SKM-1 (cell line): ENCODE measurements at regions not wholly inside any gene's neighbourhood (a gene's known extent, or its start where the extent isn't known, plus 50 kb on each side); places are given as distances from the start of the nearest gene placed in this dataset.
"Not testable (repeated sequence)": the region's sequence is repeated elsewhere in the genome, so short reads cannot be mapped to it uniquely, and the experiment has no call there.

Source experiments
- DNase-seq: peaks from one replicate; lab custom pipeline; 2025; ENCODE audit not compliant: unreplicated experiment; lab: John Stamatoyannopoulos, UW

DNA sequence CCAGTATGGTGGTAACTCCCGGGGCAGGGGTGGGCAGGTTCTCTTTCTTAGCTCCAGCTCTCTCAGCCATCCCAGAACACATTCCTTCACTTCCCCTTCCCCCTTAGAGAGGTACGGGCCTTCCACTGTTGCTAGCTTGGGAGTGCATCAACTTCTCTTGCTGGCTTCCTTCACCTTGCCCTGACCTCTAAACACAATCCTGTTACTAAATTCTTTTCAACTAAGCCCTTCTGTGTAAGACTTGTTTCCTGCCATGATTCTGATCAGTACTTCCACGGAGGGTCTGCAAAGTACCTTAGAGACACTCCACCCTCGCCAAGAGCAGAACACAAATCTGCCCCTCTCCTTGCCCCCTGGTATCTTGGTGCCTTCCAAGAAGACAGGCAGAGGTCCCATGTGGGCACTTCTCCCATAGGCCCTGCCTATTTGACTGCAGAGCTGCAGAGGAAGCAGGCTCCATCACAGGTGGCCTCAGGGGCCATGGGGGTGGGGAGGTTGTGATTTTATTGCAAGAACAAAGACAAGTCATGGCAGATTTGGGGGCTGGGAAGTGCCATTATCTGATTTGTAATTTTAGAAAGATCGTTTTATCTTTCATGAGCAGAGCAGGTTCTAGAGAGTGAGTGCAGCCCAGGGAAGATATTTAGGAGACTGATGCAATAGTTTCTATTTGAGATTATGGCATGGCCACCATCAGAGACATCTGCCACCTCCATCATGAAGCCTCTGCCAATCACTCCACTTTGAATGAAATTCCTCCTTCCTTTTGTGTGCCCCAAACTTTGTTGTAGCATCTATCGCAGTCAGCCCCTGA, 182.5 kb upstream of the JUN start:
- peak; percentile 20 for DNase-seq

DNA sequence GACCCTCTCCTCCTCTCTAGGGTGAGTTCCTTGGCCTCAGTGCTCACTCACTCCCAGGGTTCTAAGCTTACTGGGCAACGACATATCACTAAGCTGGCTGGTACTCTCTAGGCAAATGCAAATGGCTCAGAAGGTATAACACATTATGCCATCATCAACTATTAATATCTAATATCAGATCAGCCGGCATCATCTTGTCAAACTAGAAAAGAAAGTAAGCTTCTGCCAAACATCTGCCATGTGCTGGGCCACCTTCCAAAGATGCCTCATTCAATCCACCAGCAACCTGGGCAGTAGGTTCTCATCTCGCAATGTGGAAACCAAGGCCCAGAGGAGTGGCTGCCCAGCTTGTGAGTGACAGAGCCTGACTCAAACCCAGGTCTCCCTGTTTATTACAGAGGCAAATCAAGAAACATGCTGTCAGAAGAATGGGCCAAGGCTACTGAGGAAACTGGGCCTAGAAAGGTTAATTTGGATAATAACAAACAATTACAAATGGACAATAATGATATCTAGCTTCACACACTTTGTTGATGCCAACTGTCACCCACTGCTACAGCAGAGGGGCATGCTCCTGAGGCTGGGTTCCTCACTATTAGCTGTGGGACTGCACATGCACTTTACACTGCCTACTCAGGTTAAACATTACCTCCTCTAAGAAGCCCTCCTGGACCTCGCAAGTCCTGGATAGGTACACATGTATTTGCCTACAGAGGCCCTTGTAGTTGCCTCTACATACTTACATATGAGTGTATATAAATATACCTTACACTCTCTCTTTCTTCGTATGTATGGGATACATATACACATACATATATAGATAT, 183.3 kb upstream of the JUN start:
- DNase-seq: no peak

DNA sequence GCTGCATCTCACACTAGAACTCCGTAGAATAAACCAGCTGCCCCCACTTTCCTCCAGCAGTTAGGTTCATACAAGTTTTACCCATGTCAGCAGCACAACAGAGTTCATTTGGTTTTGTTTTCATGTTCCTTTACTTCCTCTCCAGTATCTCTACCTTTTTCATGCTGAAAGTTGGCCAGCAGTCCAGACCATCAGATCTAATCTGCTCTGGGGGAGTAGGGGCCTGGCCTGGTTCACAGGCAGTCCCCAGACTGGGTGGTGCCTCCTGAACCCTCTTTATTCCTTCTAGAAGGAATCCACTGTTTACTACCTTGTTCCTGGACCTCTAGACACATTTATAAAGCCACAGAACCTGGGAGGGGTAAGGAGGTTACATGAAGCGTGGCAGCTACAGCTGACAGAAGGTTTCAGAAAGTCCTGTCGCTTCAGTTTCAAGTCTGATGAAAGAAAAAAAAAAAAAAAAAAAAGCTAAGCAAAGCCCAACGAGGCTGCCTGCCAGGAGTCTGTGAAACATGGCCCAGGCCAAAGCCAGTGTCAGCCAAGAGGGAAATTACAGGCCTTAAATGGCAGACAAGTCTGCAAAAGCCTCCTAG, 184.6 kb upstream of the JUN start:
- no peak for DNase-seq

DNA sequence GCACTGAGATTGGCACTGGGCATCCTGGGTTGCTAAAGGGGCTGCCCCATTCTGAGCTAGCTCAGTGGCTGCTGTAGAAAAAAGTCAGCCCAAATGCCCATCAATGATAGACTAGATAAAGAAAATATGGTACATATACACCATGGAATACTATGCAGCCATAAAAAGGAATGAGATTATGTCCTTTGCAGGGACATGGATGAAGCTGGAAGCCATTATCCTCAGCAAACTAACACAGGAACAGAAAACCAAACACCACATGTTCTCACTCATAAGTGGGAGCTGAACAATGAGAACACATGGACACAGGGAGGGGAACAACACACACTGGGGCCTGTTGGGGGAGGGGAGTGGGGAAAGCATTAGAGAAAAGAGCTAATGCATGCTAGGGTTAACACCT, 185.3 kb upstream of the JUN start:
- DNase-seq: not testable (repeated sequence)

DNA sequence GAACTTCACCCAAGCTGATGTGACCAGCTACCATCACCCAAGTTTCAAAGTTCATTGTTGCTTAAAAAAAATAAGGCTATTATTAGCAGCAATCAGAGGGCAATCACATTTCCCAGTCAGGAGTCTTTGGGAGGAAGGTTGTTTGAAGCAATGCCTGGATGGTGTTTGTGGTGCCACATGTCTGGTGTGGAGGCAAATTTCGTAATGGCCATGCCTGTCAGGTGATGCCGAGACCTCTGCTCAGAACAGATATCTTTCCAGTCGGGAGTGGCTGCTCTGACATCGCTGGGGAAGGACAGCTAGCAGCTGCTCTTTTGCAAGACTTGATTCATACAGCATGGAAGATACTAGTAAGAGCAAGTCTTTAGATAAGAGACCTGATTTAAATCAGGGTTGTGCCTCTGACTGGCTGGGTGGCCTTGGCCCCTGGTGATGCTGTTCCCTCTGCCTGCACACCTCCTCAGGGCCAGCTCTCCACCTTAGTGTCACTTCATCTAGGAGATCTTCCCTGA, 187.8 kb upstream of the JUN start:
- no peak for DNase-seq

DNA sequence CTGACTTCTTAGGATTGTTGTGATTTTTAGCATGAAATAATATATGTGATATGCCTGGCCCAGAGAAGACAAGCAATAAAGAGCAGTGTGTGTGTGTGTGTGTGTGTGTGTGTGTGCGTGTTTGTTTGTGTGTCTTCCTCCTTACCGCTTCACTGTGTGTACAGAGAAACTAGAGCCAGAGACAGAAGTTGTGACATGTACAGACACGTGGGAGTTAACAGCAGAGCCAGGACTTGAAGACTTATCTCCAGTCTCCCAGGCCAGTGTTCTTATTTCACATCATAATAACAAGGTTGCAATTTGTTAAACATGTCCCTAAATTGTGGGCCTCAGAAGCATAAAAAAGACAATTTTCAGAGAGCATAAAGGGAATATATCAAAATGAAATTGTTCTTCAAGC, 192.0 kb upstream of the JUN start:
- DNase-seq: no peak

DNA sequence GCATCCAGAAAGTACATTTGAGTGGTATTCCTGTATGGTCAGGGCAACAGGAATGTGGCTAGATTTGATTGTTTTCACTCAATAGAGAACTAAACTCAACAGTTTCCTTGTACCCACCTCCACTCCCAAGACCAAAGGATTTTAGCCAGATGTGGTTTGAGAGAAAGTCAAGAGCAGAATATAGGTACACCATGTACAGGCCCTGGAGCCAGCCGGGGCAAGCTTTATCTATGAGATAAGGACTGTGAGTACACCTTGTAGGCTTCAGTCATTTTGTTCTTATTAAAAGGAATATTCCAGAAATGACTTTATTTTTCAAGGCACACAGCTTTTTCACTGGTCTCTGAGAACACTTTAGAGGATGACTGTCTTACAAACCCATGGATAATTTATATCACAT, 192.4 kb upstream of the JUN start:
- no peak for DNase-seq

DNA sequence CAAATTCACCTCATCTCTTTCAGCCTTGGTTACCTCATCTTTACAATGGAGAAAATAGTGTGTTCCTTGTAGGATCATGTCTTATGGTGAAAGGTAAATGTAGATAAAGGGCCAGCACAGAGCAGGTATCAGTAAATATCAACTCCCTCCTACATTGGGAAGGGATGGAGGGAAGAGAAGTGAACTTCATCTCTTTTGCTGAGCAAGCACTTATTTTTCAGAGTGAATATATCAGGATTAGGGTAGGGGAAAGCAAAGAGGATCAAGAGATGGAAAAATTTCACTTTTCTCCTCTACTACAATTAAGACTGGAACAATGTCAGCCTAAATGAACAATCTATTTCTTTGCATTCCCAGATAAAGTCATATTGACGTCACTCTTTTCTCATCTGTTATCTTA, 193.8 kb upstream of the JUN start:
- DNase-seq: no peak

DNA sequence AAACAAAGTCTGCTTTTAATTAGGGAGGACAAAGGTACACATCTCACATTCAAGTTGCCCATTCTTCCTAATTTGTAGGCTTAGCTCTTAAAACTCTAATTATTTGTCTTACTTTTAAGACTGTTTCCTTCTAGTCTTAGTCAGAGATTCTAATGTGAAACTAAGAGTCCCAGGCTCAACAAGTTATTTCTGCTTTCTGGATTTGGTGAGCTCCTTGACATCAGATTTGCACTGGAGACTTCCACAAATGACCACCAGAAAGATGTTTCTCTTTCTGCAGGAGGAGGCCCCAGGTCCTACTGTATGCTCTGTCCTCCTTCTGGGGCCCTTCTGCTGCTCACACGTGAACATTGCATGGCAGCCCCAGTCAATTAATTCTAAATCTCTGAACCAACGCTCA, 194.2 kb upstream of the JUN start:
- no peak for DNase-seq

DNA sequence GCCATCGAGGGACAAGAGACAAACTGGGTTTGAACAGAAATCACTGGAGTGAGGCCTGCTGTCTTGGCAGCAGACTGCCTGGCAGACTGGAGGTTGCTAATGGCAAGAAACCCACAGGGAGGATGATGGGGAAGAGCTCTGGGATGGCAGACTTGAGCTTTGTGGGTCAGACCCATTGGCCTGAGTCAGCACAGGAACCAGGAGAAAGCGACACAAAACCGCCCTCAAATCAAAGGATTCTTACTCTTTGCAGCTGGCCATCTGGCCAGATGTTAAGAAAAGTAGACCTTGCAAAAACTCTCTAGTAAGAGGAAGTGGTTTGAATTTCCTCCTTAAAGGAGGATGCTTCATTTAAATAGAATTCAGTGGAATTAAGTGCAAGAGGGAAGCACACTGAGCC, 195.2 kb upstream of the JUN start:
- DNase-seq: peak; percentile 42

DNA sequence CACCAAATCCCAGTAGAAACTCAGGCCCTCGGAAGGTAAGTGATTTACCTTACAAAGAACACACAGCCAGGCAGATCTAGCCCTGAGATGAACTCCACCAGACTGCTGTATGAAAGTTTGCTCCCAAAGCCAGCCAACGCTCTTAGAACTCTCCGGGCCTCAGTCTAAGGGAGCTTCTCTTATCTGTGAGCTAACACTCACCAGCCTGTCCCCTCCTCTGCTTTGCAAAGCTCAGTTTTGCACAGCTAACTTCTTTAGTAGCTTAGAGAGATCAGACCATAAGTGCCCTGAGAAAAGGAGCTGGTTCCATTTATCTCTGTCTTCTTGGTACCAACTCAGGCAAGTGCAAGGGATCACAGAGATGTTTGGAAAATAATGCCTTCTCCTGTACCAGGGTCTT, 195.8 kb upstream of the JUN start:
- no peak for DNase-seq

DNA sequence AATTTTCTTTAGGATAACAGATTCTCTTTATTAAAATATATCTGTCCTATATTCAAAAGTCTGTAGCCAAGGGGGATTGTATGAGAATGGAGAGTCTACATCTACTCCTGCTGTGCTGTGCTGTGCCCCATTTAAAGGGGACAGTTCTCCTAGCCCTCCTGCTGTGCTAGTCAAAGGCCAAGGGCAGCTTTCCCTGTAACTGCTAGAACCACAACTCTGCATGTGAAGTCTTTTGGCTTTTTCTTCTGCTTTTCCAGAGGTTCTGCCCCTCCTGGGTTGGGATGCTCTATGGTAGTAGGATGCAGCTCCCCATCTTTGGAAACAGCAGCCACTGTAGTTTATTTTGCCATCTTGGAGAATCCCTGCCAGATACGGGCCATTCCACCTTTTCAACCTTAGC, 197.5 kb upstream of the JUN start:
- DNase-seq: no peak

DNA sequence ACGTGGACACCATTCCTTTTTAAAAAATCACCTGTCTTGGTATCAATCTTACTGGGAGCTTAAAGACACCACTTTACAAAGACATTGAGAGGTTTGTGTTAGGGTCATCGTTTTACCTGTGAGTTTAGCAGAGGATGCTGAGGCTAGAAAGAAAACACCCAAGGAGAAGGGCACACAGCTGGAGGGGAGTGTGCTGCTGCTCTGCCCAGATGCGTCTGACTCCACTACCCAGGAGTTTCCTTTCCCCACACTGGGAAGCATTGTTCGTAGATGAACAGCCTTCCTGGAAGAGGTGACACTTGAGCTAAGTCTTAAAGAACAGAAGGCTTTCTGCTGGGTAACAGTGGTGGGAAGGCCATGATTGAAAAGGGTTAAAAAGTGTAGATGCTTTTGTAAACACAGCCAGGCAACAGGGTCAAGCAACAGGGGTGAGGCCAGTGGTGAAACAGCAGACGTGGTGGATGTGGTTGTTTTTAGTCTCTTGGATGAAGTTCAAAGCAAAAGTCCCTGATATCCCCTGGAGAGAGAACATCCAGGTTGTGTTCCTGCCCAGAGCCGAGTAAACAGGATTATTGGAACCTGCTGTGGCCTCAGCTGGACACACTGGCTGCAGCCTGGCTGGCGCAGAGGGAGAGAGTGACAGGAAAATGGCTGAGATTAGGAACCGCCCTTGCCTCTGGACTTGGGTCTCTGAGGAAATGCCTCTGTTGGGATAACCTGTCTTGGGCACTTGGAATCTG, 198.6 kb upstream of the JUN start:
- DNase-seq: no peak

DNA sequence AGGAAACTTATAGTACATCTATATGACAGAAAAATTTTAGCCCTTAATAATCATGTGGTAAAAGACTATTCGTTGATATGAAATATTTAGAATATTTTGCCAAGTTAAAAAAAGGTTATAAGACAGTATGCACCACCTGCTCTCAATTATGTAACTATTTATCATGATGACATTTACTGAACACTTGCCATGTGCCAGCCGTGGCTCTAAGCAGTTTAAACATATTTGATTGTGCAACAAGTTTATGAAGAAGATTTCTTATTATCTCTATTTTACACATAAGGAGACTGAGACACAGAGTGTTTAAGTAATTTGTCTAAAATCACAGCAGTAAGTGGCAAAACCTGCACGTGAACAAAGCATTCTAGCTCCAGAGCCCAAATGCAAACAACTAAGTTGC, 199.3 kb upstream of the JUN start:
- DNase-seq: no peak

DNA sequence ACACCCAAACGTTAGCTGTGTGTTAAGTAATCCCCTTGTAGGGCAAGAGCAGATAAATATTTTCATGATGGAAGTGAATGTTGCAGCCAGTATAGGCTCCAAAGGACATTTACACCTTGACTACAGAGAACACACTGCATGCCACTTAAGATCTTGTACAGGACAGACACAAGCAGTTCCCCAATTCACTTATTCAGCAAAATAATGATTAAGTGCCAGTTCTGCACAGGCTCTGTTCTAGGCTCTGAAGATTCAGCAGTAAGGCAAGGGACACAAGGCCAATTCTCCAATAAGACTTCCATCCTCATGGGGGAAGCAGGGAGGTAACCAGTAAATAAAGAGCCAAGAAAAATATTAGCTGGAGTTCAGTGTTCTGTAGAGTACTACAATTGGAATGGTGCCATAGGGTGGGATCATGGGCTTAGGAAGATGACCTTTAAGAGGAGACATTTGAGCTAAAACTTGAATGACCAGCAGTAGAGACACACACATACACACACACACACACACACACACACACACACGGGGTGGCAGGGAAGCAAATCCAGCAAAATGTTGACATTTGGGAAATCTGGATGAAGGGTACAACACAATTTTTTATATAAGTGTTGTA, 199.9 kb upstream of the JUN start:
- DNase-seq: no peak

DNA sequence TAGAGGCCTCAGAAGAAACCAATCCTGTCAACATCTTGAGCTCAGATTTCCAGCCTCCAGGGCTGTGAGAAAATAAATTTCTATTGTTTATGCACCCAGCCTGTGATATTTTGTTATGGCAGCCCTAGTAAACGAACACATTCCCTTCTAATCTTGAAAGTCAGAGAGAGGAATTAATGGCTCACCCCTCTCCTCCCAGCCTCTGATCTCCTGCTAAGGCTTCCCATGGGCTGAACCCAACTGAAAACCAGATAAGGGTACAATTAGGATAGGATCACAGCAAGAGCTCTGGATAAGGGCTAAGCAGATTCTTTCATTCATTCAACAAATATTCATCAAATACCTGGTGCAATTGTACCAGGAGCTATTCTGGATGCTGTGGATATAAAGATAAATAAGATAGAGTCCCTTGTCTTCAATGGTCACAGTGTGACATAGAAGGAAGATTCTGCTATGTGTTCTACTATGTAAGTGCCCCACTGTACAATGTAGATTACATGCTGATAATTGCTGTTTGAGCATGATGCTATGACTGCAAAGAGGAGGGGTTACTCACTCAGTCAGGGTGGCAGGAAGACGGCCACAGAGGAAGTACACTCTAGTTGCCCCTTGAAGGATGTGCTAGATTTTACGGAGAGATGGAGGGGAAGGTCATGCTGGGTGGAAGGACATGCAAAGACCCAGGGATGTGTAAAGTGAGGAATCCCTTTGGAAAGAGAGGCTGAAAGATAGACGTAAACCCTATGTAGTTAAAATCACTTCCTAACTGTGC, 203.3 kb upstream of the JUN start:
- DNase-seq: no peak

DNA sequence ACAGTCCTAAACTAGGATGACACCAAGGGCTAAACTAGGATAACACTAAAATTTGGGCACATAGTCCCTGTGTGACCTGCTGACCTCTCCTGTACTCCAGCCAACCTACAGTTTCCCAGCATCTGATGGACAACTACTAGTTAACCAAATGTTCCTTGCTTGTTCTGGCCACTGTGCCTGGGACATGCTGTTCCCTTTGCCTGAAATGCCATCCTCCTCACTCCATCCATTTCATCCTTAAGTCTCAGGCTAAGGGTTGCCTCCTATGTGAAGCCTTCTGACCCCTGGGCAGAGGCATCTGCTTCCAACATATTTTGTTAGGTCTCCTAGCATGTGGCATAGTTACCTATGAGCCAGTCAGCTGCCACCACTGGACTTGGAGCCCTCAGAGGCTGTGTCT, 204.9 kb upstream of the JUN start:
- DNase-seq: no peak

DNA sequence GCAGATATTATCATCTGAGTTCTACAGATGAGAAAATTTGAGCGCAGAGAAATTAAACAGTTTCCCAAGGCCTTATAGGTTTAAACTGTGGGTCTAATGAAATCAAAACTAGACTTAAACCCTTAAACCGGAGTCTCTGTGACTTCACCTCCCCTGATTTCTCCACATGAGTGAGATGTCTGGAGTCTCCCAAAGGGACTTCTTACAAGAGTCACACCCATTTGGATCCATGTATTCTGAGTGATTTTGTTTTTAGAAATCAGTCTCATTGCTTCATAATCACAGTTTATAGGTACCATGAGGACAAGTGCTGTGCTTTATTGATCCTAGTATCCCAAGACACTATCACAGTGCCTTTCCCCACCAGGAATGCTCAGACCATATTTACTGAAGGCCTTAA, 206.0 kb upstream of the JUN start:
- no peak for DNase-seq

DNA sequence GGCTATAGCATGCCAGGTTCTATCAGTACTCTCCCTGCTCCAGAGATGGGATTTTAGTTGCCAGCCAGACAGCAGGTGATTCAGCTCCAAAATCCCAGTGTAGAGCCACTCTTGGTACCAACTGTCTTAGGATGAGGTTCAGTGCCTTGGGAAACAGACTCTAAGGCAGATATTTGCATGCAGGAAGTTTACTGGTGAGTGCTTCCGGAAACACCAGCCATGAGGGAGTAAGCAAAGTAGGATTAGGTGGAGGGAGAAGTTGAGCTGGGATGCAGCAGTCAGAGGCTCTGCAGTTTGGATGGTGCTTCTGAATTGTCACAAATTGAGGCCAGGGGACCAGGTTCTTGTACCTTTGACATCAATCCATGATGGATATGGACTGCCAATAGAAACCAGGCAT, 207.5 kb upstream of the JUN start:
- no peak for DNase-seq

DNA sequence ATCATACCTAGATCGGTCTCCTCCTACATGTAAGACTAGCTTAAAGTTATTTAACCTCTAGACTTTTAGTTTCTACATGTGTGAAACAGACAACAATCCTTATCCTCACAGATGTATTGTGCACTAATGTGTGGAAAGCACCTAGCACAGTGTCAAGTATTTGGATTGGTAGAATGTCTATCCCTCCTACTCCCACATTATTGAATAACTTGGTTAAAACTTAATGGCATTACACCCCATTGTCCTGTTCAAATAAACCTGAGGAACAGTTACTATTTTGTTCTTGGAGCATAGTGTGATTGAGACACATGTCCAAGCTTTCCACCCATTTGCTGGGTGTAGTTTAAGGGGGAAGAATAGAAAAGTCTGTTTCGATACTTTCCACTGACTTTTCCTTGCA, 208.8 kb upstream of the JUN start:
- DNase-seq: no peak
